AG09319 (cell line): ENCODE measurements at regions not wholly inside any gene's neighbourhood (a gene's known extent, or its start where the extent isn't known, plus 50 kb on each side); places are given as distances from the start of the nearest gene placed in this dataset.

ENCODE experiments used
- DNase-seq: peaks from one replicate; pipeline ENCODE4 v3.0.0-alpha.2; 2010; ENCODE audit warnings: low read depth; ENCODE audit errors: extremely low read depth
- TF ChIP-seq, protein P1 (sequence below): IDR thresholded peaks from 2 replicates; pipeline ENCODE4 v1.5.1; 2011; ENCODE audit warnings: low read depth, mild to moderate bottlenecking, inconsistent platforms, low read length, moderate library complexity

DNA sequence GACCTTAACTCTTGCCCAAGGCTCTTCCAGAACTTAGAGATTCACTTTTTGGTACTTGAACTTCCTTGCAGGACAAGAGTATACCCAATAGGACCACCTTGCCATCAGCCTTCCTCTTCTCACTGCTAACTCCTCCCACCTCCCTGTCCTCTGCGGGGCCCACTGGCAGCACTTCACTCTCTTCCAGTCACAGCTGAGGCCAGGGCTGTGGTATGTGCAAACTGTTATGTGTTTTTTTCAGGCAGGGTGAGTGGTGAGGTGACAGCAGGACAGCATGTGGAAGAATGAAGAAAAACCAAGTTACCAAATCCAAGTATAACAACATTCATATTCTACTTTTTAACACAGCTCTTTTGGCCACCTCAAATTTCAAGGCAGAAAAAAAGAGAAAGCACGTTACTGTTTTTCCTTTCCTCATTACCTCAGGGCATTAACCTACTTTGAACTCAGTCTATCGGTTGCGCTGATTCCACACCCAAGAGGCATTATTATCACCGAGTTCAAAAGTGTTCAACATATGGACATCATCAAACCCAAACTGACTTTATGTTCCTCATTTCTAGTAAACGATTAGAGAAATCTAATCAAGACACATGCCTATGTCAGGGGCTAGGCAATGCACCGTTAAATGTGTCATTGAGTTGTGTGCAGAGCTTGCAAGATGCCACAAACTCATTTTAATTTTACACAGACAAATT is 605.2 kb upstream of the SYT4 start:
- no peak for DNase-seq
- TF ChIP-seq, protein P1, sequence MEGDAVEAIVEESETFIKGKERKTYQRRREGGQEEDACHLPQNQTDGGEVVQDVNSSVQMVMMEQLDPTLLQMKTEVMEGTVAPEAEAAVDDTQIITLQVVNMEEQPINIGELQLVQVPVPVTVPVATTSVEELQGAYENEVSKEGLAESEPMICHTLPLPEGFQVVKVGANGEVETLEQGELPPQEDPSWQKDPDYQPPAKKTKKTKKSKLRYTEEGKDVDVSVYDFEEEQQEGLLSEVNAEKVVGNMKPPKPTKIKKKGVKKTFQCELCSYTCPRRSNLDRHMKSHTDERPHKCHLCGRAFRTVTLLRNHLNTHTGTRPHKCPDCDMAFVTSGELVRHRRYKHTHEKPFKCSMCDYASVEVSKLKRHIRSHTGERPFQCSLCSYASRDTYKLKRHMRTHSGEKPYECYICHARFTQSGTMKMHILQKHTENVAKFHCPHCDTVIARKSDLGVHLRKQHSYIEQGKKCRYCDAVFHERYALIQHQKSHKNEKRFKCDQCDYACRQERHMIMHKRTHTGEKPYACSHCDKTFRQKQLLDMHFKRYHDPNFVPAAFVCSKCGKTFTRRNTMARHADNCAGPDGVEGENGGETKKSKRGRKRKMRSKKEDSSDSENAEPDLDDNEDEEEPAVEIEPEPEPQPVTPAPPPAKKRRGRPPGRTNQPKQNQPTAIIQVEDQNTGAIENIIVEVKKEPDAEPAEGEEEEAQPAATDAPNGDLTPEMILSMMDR: no peak

DNA sequence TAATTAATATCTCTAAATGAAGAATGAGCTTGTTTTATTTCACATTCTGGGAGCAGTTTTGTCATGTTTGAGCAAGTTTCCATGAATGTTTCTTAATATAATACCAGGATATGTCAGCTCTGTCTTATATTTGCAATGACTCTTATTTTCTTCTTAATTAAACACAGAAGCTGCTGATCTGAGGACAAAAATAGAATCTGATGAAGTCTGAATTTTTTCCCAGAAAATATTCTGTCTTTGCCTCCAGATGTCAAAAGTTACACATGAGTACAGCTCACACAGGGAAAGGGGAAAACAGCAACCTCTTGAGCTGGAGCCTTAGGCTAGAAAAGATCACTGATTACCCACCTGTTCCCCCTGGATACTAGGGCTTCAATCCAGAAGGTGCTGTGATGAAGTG is 606.6 kb upstream of the SYT4 start:
- DNase-seq: no peak
- TF ChIP-seq, protein P1: no peak

DNA sequence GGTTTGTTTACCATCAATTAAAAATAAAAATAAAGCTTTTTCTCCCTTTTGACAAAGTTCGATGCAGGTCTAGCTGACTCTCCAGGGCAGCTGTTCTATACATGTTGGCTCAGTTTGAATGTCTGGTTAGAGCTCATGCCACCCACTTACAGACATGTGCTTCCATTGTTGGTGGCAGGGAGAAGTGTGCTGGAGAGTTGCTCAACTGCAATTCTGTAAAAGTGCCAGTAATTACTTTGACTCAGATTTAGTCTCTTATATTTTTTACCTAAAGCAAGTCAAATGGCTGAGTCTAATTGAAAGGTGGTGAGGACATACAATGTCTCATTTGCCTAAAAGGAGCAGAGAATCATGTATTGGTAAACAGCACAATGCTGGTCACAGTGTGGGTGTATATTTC is 609.1 kb upstream of the SYT4 start:
- TF ChIP-seq, protein P1: no peak
- no peak for DNase-seq

DNA sequence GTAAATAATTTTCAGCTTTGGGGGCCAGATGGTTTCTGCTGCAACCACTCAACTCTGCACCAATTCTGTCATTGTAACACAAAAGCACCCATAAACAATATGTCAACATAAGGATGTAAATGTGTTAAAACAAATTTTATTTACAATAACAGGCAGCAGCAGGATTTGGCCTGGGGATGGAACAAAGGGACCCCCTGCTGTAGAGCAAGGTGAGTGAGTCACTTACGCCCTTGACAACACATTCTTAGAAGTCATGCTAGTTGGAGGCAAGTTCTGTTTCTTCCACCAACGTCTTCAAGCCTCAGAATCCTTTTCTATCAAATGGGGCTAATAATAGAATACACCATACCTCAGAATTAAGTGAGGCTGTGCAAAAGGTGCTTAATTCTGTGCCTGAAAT is 610.2 kb upstream of the SYT4 start:
- TF ChIP-seq, protein P1: no peak
- DNase-seq: no peak

DNA sequence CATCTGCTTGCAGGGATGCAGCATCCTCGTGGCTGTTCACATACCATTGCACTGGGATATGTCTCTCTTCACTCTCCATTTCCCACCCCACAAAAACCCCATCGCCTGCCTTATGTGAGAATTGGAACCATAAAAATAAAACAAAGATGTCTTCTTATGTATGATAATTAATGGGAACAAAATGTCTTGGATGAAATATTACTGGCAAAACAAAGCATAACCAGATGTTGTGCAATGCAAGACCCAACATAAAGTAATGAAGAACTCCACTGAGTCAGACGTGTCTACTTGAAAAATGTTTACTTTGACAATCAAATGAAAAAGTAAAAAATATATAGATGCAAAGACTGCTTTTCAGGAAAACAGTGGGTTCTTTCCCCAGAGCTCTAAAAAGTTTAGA is 611.3 kb upstream of the SYT4 start:
- no peak for DNase-seq
- TF ChIP-seq, protein P1: no peak

DNA sequence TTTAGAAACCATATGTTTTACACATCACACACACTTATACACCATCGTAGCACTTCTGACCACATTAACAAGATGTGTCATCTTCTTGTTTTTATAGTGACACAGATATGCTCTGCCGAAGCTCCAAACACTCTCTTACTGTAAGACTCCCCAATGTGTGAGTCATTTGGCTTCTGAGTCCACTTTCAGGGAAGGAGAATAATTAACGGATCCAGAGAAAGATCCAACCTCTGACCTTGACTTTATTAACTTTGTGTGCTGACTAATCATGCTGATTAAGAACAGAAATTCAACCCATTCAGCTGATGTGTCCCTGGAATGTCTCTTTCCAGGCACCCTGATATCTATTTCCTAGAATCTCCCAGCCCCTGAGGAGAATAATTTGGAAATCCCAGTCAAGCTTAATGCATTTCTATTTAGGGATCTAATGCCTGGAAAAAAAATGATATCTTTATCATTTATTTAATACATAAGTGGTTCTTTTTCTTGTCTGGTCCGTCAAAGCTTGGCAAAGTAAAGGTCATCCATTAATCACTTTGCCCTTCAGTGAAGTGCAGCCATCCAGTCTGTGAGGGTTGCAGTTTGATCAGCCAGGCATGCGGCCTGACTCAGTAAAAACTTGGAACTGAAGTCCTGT is 615.8 kb upstream of the SYT4 start:
- TF ChIP-seq, protein P1: no peak
- DNase-seq: peak; percentile 76

DNA sequence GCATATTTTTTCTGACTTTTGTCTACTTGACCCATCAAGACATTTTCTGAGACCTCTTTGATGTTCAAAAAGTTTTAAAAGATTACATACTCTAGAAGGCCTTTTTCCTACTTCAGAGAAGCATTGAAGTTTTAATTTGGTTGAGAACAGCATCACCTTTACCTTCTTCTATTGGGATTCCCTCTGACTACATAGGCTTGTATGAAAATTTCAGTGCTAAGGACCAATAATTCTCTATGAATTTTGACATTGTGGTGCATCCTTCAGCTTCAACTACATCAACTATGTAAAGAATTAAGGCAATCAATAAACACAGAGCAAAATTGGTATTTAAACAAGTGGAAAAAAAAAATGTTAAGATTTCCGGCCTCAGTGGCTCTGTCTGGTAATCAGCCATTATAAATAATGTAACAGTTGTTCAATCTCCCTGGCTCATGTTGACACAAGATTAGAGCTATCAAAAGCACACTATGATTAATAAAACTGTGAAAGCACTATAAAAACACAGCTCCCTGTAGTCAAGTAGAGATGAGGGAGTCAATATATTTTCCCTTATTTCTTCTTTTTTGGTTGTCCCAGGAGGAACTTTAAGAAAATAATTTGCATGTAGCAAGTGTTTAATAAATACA is 627.0 kb upstream of the SYT4 start:
- DNase-seq: no peak
- TF ChIP-seq, protein P1: no peak
